Tibial nerve (tissue), 4 donors: ENCODE measurements at regions not wholly inside any gene's neighbourhood (a gene's known extent, or its start where the extent isn't known, plus 50 kb on each side); places are given as distances from the start of the nearest gene placed in this dataset.

Experiments
- EP300 ChIP-seq, 2 donors: sonication (generic); formaldehyde crosslinking; IDR thresholded peaks; one replicate each; pipeline ENCODE4 v1.6.1; 2017; ENCODE audit warnings: antibody characterized with exemption in 2 of 2, mild to moderate bottlenecking in 1 of 2
- POLR2A ChIP-seq, 2 donors: fragments of 450-650 bp; IDR thresholded peaks; one replicate each; pipeline ENCODE4 v1.6.1; 2017; ENCODE audit warnings: antibody characterized with exemption in 2 of 2, mild to moderate bottlenecking in 2 of 2, moderate library complexity in 2 of 2
- TF ChIP-seq, protein P1 (sequence below), 5 experiments: fragments of 200-600 bp in 3 of 5; fragments of 450-650 bp in 2 of 5; sonication (generic) in 3 of 5; IDR thresholded peaks; one replicate each; pipeline ENCODE4 v1.5.1; 2016 to 2019; ENCODE audit warnings: antibody characterized with exemption in 5 of 5, mild to moderate bottlenecking in 3 of 5, moderate library complexity in 2 of 5

DNA sequence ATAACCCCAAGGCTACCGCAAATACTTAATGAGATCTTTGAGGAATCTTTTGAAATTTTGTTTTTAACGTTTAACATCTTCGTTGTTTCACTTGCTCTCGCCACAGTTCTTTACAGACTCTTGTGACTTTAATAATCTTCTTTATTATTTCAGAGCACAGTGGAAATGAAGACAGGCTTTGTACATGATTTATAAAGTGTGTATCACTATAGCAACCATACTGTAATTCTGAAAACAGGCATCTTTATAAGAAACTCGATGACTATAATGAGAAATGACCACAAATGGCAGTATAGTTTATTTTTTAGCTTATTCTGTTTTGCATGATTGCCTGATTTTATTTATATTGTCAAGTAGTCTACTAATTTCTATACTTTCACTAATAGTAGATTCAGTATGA is 224.4 kb upstream of the GALNTL6 start:
- TF ChIP-seq, protein P1, sequence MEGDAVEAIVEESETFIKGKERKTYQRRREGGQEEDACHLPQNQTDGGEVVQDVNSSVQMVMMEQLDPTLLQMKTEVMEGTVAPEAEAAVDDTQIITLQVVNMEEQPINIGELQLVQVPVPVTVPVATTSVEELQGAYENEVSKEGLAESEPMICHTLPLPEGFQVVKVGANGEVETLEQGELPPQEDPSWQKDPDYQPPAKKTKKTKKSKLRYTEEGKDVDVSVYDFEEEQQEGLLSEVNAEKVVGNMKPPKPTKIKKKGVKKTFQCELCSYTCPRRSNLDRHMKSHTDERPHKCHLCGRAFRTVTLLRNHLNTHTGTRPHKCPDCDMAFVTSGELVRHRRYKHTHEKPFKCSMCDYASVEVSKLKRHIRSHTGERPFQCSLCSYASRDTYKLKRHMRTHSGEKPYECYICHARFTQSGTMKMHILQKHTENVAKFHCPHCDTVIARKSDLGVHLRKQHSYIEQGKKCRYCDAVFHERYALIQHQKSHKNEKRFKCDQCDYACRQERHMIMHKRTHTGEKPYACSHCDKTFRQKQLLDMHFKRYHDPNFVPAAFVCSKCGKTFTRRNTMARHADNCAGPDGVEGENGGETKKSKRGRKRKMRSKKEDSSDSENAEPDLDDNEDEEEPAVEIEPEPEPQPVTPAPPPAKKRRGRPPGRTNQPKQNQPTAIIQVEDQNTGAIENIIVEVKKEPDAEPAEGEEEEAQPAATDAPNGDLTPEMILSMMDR (IDR thresholded peaks at IDR 0.05): no peak
- TF ChIP-seq POLR2A (IDR thresholded peaks at IDR 0.05) (no peak), EP300 (IDR thresholded peaks at IDR 0.05) (no peak)
